ENCODE measurements at regions not wholly inside any gene's neighbourhood (a gene's known extent, or its start where the extent isn't known, plus 50 kb on each side); places are given as distances from the start of the nearest gene placed in this dataset.

- POLR2A ChIA-PET = no interaction called here
- CTCF ChIA-PET = no interaction called here
- TF ChIP-seq ESRRA (IDR thresholded peaks at IDR 0.05; ENCODE audit: borderline replicate concordance, low read length) (no peak), ELK1 (IDR thresholded peaks at IDR 0.05; ENCODE audit: low read depth, low read length) (no peak), HES2 (IDR thresholded peaks at IDR 0.05) (no peak), HMGXB4 (CRISPR knock-in tag; IDR thresholded peaks at IDR 0.05; ENCODE audit: borderline replicate concordance) (no peak), MAFK (IDR thresholded peaks at IDR 0.05; ENCODE audit: partially characterized antibody) (no peak), TFCP2L1 (CRISPR knock-in tag; IDR thresholded peaks at IDR 0.05) (no peak), MAX (IDR thresholded peaks at IDR 0.05) (no peak), HOXB5 (CRISPR knock-in tag; IDR thresholded peaks at IDR 0.05) (no peak), ZSCAN20 (CRISPR knock-in tag; IDR thresholded peaks at IDR 0.05) (no peak), USF2 (IDR thresholded peaks at IDR 0.05) (no peak), NR3C1 (IDR thresholded peaks at IDR 0.05) (no peak), ZFP36 (IDR thresholded peaks at IDR 0.05; ENCODE audit: borderline replicate concordance, partially characterized antibody) (no peak)
- no peak overlapping the region for H3K27ac ChIP-seq
- no peaks in the 10 kb centered on the region for H3K4me1 ChIP-seq
- WGBS (ENCODE audit: missing lambda C conversion rate) = 0% methylated on average over 2 of the region's 2 CpGs
- DNase-seq (ENCODE audit: low read depth in 1 of 2, low spot score in 1 of 2) = no peak
- H3K4me2 ChIP-seq = no peak overlapping the region
- H3K4me3 ChIP-seq = no peak overlapping the region
- ATAC-seq = no peak
- H3K9me3 ChIP-seq = peaks cover 2% of the 10 kb centered on the region; the same call in 1 of the 3 replicates
- FAIRE-seq = no peak
Measured at GRCh38 chr21:32147041-32147440, 131.8 kb downstream of the MIS18A start.

GRCh38 chr21:32144851-32145250 lies 134.0 kb downstream of the MIS18A start:
- no peak for FAIRE-seq
- 37% methylated on average over 2 of the region's 2 CpGs for WGBS (ENCODE audit: missing lambda C conversion rate)

GRCh38 chr21:32143241-32143939 lies 135.5 kb downstream of the MIS18A start:
- H3K4me2 ChIP-seq = no peak overlapping the region

More at GRCh38 chr21:32144851-32145250, 134.0 kb downstream of the MIS18A start:
- ATAC-seq (no peak), DNase-seq (ENCODE audit: low read depth in 1 of 2, low spot score in 1 of 2) (no peak)
- H3K4me3 ChIP-seq = no peak overlapping the region
- POLR2A ChIA-PET = no interaction called here
- peaks cover 2% of the 10 kb centered on the region; the same call in 1 of the 3 replicates for H3K9me3 ChIP-seq
- no peak overlapping the region for H3K27ac ChIP-seq
- no peaks in the 10 kb centered on the region for H3K4me1 ChIP-seq
- H3K4me2 ChIP-seq = no peak overlapping the region
- TF ChIP-seq NPAS2 (CRISPR knock-in tag; IDR thresholded peaks at IDR 0.05; ENCODE audit: borderline replicate concordance) = no peak
- CTCF ChIA-PET = interaction anchor here (1.6 kb wide), 1 partner anchor 271 kb away, joined by 4 read pairs; no protein-coding TSS in a partner anchor

More at GRCh38 chr21:32143241-32143939, 135.5 kb downstream of the MIS18A start:
- DNase-seq (ENCODE audit: low read depth in 1 of 2, low spot score in 1 of 2) (no peak), ATAC-seq (no peak), FAIRE-seq (no peak)
- WGBS (ENCODE audit: missing lambda C conversion rate) = 59% methylated on average over 13 of the region's 13 CpGs
- CTCF ChIA-PET = interaction anchor here (1.1 kb wide), 1 partner anchor 278 kb away, joined by 3 read pairs; no protein-coding TSS in a partner anchor
- no peaks in the 10 kb centered on the region for H3K4me1 ChIP-seq
- no peak overlapping the region for H3K27ac ChIP-seq
- POLR2A ChIA-PET = interaction anchor here (0.6 kb wide), 1 partner anchor 23 kb away, joined by 5 read pairs; no protein-coding TSS in a partner anchor
- no peak overlapping the region for H3K4me3 ChIP-seq
- H3K9me3 ChIP-seq = peaks cover 2% of the 10 kb centered on the region; the same call in 1 of the 3 replicates
- no peak for TF ChIP-seq MAZ (IDR thresholded peaks at IDR 0.05; ENCODE audit: borderline replicate concordance, low read depth, low read length)
- TF ChIP-seq ZNF302 (CRISPR knock-in tag; IDR thresholded peaks at IDR 0.05) = no peak
- no peak for TF ChIP-seq FOSB (CRISPR knock-in tag; IDR thresholded peaks at IDR 0.05)
- no peak for TF ChIP-seq NPAS2 (CRISPR knock-in tag; IDR thresholded peaks at IDR 0.05; ENCODE audit: borderline replicate concordance)
- no peak for TF ChIP-seq MAX (IDR thresholded peaks at IDR 0.05)
- TF ChIP-seq HOXB13 (CRISPR knock-in tag; IDR thresholded peaks at IDR 0.05; ENCODE audit: low read depth) = no peak
- TF ChIP-seq HOXB5 (CRISPR knock-in tag; IDR thresholded peaks at IDR 0.05) = no peak
- no peak for TF ChIP-seq EHF (CRISPR knock-in tag; IDR thresholded peaks at IDR 0.05)
- no peak for TF ChIP-seq POLR2AphosphoS2 (conservative IDR thresholded peaks at IDR 0.05; ENCODE audit: low read length)
- no peak for TF ChIP-seq ELK1 (IDR thresholded peaks at IDR 0.05; ENCODE audit: low read depth, low read length)

All from A549 (cell line).